ENCODE measurements at regions not wholly inside any gene's neighbourhood (a gene's known extent, or its start where the extent isn't known, plus 50 kb on each side); places are given as distances from the start of the nearest gene placed in this dataset.
"Not testable (repeated sequence)": the region's sequence is repeated elsewhere in the genome, so short reads cannot be mapped to it uniquely, and the experiment has no call there.

- no peak for DNase-seq (ENCODE audit: low read depth in 2 of 2)
Observed at GRCh38 chr18:79579807-79580497, 99.7 kb upstream of the CTDP1 start.

DNA sequence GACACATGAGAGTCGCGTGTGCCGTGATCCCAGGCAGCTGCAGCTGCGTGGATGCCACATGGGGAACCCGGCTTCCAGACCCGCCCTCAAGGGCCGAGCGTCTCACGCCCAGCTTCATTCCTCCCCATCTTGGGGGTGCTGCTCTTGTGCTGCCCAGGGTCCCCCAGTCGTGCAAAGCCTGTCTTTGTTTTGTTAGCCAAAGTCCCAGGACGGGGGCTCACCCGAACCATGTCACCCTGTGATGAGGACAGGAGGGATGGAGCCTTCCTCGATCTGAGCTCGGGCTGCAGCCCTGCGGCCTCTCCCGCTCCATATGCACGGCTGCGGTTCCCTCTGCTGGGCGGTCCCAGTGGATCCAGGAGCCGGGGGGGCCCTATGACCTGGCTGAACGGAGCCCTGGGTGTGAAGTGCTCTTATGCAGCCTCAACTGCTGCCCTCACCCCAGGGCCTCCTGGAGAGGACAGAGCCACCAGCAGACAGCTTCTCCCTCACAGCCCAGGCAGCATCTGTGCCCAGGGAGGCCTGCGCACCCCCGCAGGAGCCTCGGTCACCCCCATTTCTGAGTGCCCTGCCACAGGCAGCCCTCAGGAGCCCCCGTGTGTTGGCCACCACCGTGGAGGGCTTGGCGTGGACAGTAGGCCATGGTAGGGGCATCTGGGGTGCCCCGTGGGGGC, 99.0 kb upstream of the CTDP1 start:
- DNase-seq (ENCODE audit: low read depth in 2 of 2) = no peak

DNA sequence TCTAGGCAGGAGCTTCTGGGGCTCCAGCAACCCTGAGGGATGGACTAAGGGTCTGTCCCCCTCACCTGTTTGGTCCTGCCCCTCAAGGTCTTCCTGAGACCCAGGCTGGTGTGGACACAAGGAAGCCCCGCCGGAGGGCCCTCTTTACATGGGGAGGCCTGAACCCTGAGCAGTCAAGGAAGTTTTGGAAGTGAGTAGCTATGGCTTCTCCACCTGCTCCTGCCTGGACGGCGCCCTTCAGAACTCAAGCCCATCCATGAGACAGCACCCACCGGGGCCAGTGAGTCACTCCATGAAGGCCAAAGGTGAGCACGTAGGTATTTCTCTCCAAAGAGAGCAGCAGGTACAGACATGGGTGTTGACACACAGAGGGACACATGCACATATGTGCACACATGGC, 98.2 kb upstream of the CTDP1 start:
- no peak for DNase-seq (ENCODE audit: low read depth in 2 of 2)

DNA sequence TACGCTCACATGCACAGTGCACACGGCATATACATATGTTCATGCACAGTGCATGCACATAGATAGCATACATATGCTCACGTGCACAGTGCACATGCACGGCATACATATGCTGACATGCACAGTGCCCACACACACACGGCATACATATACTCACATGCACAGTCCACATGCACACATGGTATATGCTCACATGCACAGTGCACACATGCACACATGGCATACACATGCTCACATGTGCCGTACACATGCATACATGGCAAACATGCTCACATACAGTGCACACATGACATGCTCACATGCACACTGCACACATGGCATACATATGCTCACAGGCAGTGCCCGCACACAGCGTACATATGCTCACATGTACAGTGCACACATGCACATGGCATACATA, 97.7 kb upstream of the CTDP1 start:
- no peak for DNase-seq (ENCODE audit: low read depth in 2 of 2)

GRCh38 chr18:79582978-79583377, 96.6 kb upstream of the CTDP1 start:
- no peak for DNase-seq (ENCODE audit: low read depth in 2 of 2)

GRCh38 chr18:79583426-79583825, 96.2 kb upstream of the CTDP1 start:
- no peak for DNase-seq (ENCODE audit: low read depth in 2 of 2)

DNA sequence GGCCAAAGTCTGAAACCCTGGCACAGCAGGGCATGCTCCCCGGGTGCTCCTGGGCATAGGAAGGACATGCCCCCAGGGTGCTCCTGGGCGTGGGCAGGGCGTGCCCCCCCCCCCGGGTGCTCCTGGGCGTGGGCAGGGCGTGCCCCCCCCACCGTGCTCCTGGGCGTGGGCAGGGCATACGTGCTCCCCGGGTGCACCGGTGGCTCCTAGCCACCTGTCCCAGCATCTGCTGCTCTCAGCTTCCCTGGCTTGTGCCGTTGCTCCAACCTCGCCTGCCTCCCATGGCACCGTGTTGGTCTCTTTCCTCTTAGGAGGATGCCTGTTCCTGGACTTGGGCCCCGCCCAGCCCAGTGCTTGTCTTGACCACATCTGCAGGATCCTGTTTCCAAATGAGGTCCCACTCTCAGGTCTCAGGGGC, 95.6 kb upstream of the CTDP1 start:
- DNase-seq (ENCODE audit: low read depth in 2 of 2) = no peak

- no peak for DNase-seq (ENCODE audit: low read depth in 2 of 2)
Observed at GRCh38 chr18:79584491-79585394, 94.9 kb upstream of the CTDP1 start.

GRCh38 chr18:79585395-79586370, 93.9 kb upstream of the CTDP1 start:
- no peak for DNase-seq (ENCODE audit: low read depth in 2 of 2)

GRCh38 chr18:79586436-79587225, 93.0 kb upstream of the CTDP1 start:
- DNase-seq (ENCODE audit: low read depth in 2 of 2) = no peak

- no peak for DNase-seq (ENCODE audit: low read depth in 2 of 2)
Observed at GRCh38 chr18:79587226-79587741, 92.3 kb upstream of the CTDP1 start.

- DNase-seq (ENCODE audit: low read depth in 2 of 2) = no peak
Observed at GRCh38 chr18:79587779-79588635, 91.6 kb upstream of the CTDP1 start.

- peak in 1 of 2 donors; percentile 15 for DNase-seq (ENCODE audit: low read depth in 2 of 2)
Observed at GRCh38 chr18:79588636-79589481, 90.7 kb upstream of the CTDP1 start.

DNA sequence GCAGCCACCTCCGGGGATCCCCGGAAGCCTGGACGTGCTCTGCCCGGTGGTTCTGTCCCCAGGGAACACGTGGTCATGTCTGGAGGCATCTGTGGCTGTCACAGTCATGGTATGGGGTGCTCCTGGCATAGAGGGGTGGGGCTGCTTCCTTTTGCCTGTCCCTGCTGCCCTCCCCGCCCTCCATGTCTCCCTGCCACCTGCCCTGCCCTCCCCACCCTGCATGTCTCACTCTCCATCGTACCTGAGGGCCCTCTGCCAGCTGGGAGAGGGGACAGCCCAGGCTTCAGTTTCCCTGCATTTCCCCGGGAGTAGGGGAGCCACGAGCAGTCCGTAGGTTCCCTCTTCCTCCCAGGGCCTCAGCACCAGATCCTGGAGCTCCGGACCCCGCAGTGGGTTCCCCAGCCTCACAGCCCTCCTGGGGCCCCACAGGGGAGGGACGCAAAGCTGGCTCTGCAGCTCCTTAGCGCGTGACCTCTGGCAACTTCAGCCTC, 90.0 kb upstream of the CTDP1 start:
- no peak for DNase-seq (ENCODE audit: low read depth in 2 of 2)

GRCh38 chr18:79590191-79591031, 89.2 kb upstream of the CTDP1 start:
- DNase-seq (ENCODE audit: low read depth in 2 of 2) = no peak

DNA sequence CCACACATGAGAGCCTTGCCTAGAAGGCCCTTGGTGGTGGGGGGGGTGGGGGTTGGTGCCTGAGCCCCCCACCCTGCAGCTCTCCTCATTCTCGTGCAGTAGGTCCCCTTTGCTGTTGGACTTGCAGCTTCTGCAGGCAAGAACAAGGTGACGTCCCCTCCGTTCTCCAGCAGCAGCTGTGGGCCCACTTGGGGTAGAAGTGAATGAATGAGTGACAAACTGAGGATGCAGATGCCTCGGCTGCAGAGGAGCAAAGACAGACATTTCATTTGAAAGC, 88.6 kb upstream of the CTDP1 start:
- no peak for DNase-seq (ENCODE audit: low read depth in 2 of 2)

DNA sequence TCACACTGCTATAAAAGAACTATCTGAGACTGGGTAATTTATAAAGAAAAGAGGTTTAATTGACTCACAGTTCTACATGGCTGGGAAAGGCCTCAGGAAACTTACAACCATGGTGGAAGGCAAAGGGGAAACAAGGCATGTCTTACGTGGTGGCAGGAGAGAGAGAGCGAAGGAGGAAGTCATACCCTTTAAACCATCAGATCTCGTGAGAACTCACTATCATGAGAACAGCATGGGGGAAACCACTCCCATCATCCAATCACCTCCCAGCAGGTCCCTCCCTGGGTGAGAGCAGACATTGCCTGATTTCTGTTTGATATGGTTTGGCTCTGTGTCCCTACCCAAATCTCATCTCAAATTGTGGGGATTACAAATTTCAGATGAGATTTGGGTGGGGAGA, 86.9 kb upstream of the CTDP1 start:
- not testable (repeated sequence) for DNase-seq (ENCODE audit: low read depth in 2 of 2)

Measured in dermis microvascular lymphatic vessel endothelial cell (primary cell).